Choroid plexus epithelial cell (primary cell): ENCODE measurements at regions not wholly inside any gene's neighbourhood (a gene's known extent, or its start where the extent isn't known, plus 50 kb on each side); places are given as distances from the start of the nearest gene placed in this dataset.

ENCODE experiments used
- DNase-seq: peaks from one replicate; pipeline ENCODE4 v3.0.0-alpha.2; 2010; ENCODE audit warnings: low read depth
- H3K4me3 ChIP-seq: 2 replicates; pipeline ENCODE4 v1.5.1; 2011; ENCODE audit warnings: low read depth, mild to moderate bottlenecking, control low read depth, low read length, moderate library complexity
- TF ChIP-seq, protein P1 (sequence below): conservative IDR thresholded peaks from 2 replicates; pipeline ENCODE4 v1.5.1; 2011; ENCODE audit warnings: low read depth, mild to moderate bottlenecking, control low read depth, inconsistent platforms, low read length, moderate library complexity

DNA sequence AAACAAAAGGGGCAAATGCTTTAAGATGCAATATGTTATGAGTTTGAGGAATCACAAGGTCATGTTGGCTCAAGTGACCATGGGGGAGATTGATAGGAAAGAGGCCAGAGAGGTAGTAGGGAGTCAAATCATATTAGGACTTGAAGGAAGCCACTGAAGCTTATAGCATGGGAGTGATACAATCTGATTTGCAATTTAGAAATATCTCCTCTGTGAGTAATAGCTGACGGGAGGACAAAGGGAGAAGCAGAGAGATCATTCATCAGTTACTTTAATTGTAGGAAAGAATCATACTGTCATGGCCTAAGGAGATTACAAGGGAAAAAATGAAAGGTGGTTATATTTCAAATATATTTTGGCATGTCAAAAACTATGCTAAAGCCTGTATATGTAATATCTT is 793.6 kb upstream of the RAG2 start:
- no peak overlapping the region for H3K4me3 ChIP-seq
- TF ChIP-seq, protein P1, sequence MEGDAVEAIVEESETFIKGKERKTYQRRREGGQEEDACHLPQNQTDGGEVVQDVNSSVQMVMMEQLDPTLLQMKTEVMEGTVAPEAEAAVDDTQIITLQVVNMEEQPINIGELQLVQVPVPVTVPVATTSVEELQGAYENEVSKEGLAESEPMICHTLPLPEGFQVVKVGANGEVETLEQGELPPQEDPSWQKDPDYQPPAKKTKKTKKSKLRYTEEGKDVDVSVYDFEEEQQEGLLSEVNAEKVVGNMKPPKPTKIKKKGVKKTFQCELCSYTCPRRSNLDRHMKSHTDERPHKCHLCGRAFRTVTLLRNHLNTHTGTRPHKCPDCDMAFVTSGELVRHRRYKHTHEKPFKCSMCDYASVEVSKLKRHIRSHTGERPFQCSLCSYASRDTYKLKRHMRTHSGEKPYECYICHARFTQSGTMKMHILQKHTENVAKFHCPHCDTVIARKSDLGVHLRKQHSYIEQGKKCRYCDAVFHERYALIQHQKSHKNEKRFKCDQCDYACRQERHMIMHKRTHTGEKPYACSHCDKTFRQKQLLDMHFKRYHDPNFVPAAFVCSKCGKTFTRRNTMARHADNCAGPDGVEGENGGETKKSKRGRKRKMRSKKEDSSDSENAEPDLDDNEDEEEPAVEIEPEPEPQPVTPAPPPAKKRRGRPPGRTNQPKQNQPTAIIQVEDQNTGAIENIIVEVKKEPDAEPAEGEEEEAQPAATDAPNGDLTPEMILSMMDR: no peak
- no peak for DNase-seq

DNA sequence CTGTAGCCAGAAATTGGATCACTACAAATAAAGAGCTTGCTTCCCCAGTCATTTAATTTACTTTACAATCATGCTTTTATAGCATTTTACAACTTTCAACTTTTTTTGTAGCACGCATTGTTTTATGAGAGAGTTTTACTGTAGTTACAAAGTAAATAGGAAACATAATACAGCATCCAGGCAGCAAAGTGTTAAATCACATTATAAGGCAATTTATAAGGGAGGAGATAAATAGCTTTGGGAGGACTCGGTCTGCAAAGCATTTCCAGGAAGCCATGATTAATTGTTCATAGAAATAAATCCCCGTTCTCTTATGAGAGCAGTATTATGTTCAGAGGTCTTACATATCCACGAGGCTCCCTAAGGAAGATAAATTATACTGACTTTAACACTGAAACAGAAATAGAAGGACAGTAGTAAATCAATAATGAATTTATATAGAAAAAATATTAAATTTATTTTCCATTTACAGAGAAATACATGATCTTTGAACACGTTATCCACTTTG is 792.6 kb upstream of the RAG2 start:
- H3K4me3 ChIP-seq: no peak overlapping the region
- DNase-seq: no peak
- TF ChIP-seq, protein P1: no peak

DNA sequence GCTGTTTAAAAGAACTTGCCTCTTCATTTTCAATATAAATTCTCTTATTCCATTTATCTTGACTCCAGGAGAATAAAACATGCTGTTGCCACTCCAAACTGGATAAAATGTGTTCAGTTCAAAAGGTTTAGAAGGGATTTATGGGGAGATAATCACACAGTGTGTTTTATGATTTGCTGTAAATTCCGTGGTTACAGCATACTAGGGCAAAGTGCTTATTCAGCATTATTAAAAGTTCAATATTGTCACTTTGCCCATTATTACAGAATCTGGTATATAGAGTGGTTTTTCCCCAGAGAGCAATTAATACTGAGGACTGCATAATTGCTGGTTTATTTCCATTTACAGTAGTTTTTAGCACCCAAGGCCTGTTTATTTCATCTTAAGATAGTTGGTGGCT is 780.9 kb upstream of the RAG2 start:
- TF ChIP-seq, protein P1: no peak
- DNase-seq: no peak
- no peak overlapping the region for H3K4me3 ChIP-seq

DNA sequence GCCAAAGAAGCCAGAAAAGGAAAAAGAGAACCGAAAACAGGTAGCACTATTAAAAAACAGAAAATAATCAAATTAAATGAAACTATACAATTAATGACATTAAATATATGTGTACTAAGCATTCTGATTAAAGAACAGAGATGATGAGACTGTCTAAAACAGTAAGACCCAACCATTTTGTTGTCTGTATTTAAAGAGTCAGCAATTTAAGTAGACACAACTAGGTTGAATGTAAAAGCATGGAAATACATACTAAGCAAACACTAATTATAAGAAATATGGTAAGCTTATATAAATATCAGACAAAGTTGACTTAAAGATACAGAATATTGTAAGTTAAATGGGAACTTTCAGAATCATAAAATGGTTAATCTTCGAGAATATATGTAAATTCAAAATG is 774.6 kb upstream of the RAG2 start:
- TF ChIP-seq, protein P1: no peak
- no peak for DNase-seq
- H3K4me3 ChIP-seq: no peak overlapping the region

DNA sequence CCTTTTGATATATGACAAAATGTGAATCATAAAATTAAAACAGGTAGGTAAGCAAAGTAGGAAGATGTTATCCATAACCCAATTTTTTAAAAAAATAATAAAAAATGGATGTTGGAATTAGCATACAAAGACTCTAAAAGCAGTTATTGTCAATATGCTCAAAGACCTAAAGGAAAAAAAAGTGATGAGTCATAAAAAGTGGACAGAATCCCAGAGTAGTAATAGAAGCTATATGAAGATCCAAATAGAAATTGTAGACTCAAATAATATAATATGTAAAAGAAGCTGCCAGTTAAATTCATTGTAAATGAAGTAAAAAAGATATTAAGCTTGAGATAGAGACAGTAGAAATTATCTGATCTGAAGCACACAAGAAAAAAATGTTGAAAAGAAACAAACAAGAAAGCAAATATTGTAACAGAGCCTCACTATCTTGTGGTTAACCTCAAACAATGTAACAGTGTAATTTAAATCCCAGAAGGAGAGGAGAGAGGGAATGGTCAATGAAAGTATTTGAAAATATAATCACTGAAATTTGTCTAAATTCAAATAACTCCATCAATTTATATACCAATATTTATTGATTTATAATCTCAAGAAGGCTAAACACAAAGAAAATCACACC is 773.4 kb upstream of the RAG2 start:
- no peak for DNase-seq
- H3K4me3 ChIP-seq: no peak overlapping the region
- TF ChIP-seq, protein P1: no peak

DNA sequence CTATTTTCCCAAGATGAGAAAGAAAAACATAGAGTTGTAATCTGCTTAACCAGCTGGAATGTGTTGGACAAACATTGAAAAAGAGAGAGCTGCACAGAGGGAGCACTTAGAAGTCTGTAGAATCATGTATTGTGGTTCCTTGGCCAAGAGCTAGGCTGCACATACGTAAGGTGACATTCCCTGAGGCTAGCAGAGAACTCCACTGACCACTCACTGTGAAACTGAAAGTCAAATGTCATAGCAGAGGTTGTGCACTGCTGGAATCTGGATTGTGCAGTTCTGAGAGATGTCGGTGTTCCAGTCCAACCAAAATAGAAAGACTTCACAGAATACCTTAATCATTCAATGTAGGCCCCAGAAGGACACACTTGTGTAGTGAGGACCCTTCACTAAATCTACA is 772.8 kb upstream of the RAG2 start:
- peak; percentile 12 for DNase-seq
- TF ChIP-seq, protein P1: no peak
- H3K4me3 ChIP-seq: no peak overlapping the region

DNA sequence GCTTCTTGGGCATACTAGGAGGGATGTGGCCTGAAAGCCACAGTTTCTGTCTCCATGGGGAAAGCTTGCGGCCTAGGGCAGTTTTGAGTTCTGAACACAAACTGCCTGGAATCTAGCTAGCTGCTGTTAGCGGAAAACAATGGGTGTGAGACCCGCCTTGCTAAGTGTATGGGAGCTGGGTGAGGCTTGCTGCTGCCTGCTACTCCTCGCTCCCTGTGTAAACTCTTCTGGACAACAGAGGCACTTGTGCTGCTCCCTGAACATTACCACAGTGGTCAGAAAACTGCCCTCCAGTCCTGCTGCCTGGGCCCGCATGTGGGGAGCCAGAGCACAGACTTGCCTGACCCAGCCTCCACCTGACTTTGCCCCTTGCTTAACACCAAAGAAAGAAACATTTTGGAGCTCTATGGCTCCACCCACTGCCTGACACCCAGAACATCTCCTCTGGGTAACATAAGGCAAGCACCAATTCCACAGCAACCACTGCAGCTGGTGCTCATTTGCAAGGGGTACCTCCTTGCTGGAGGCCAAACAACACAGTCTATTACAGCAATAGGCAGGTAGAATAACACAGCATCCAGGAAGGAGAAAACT is 766.3 kb upstream of the RAG2 start:
- DNase-seq: no peak
- TF ChIP-seq, protein P1: no peak
- H3K4me3 ChIP-seq: no peak overlapping the region
